Adrenal gland (tissue), 5 donors: ENCODE measurements at regions not wholly inside any gene's neighbourhood (a gene's known extent, or its start where the extent isn't known, plus 50 kb on each side); places are given as distances from the start of the nearest gene placed in this dataset.
"Not testable (repeated sequence)": the region's sequence is repeated elsewhere in the genome, so short reads cannot be mapped to it uniquely, and the experiment has no call there.

Source experiments
- CTCF ChIP-seq, 6 experiments: fragments of 450-650 bp in 4 of 6; fragments of 200-600 bp in 2 of 6; sonication (generic) in 1 of 6; IDR thresholded peaks; 1 replicate in 5 of 6; 2 replicates in 1 of 6; pipeline versions ENCODE4 v1.5.1 to v1.8.0; 2016 to 2021; ENCODE audit warnings: antibody characterized with exemption in 6 of 6, mild to moderate bottlenecking in 2 of 6, moderate library complexity in 1 of 6
- POLR2A ChIP-seq, 2 donors: fragments of 450-650 bp; IDR thresholded peaks; one replicate each; pipeline ENCODE4 v1.6.1; 2017; ENCODE audit warnings: antibody characterized with exemption in 2 of 2, mild to moderate bottlenecking in 2 of 2, moderate library complexity in 1 of 2
- donor health status: DM: no; HTN: no; CAD: no.

GRCh38 chr2:131822237-131822721 is 294.6 kb downstream of the CCDC74A start:
- TF ChIP-seq CTCF, POLR2A (IDR thresholded peaks at IDR 0.05): not testable (repeated sequence)
